ENCODE measurements at regions not wholly inside any gene's neighbourhood (a gene's known extent, or its start where the extent isn't known, plus 50 kb on each side); places are given as distances from the start of the nearest gene placed in this dataset.

DNA sequence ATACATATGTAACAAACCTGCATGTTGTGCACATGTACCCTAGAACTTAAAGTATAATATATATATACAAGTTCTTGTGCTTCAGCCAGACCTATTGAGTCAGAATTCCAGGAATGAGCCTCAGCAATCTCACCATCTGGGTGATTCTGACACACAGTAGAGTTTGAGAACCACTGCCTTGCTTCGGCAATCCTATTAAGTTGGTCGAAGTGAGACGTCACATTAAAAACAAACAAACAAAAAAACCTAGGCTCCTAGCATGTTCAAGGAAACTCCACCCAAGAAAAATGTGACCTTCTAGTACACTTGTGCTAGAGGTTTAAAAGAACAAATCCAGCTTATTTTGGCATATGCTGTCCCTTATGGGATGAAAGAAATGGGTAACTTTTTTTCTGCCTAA lies 115.8 kb downstream of the SINHCAF start:
- H3K36me3 ChIP-seq (ENCODE audit: control insufficient read depth, insufficient read depth, low read length): no peaks in the 10 kb centered on the region
- H3K27me3 ChIP-seq (ENCODE audit: control insufficient read depth, insufficient read depth, low read length): no peaks in the 10 kb centered on the region
- TF ChIP-seq, protein P1, sequence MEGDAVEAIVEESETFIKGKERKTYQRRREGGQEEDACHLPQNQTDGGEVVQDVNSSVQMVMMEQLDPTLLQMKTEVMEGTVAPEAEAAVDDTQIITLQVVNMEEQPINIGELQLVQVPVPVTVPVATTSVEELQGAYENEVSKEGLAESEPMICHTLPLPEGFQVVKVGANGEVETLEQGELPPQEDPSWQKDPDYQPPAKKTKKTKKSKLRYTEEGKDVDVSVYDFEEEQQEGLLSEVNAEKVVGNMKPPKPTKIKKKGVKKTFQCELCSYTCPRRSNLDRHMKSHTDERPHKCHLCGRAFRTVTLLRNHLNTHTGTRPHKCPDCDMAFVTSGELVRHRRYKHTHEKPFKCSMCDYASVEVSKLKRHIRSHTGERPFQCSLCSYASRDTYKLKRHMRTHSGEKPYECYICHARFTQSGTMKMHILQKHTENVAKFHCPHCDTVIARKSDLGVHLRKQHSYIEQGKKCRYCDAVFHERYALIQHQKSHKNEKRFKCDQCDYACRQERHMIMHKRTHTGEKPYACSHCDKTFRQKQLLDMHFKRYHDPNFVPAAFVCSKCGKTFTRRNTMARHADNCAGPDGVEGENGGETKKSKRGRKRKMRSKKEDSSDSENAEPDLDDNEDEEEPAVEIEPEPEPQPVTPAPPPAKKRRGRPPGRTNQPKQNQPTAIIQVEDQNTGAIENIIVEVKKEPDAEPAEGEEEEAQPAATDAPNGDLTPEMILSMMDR (IDR thresholded peaks at IDR 0.05; ENCODE audit: insufficient read depth, low read length, severe bottlenecking): no peak
- no peak for DNase-seq (ENCODE audit: low read depth)
- FAIRE-seq: no peak
- H3K4me3 ChIP-seq (ENCODE audit: low read depth, low read length): no peak overlapping the region

DNA sequence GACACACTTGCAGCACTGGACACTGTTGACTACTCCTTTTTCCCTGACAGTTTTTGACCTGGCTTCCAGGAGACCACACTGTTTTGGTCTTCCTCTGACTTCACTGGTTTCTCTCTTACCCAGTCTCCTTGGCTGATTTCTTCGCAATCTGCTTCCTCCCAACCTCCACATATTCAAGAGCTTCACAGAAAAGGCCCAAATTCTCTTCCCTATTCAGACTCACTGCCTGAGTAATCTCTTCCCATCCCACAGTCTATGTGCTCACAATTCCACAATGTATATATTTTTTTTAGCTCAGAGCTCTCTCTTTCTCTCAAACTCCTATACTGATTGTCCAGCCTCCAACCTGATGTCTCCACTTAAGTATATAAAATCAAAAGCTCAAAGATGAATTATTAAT lies 115.4 kb downstream of the SINHCAF start:
- Histone ChIP-seq H3K36me3 (ENCODE audit: control insufficient read depth, insufficient read depth, low read length) (no peaks in the 10 kb centered on the region), H3K4me3 (ENCODE audit: low read depth, low read length) (no peak overlapping the region), H3K27me3 (ENCODE audit: control insufficient read depth, insufficient read depth, low read length) (no peaks in the 10 kb centered on the region)
- TF ChIP-seq, protein P1 (IDR thresholded peaks at IDR 0.05; ENCODE audit: insufficient read depth, low read length, severe bottlenecking): no peak
- no peak for DNase-seq (ENCODE audit: low read depth)
- peak; percentile 28 for FAIRE-seq

DNA sequence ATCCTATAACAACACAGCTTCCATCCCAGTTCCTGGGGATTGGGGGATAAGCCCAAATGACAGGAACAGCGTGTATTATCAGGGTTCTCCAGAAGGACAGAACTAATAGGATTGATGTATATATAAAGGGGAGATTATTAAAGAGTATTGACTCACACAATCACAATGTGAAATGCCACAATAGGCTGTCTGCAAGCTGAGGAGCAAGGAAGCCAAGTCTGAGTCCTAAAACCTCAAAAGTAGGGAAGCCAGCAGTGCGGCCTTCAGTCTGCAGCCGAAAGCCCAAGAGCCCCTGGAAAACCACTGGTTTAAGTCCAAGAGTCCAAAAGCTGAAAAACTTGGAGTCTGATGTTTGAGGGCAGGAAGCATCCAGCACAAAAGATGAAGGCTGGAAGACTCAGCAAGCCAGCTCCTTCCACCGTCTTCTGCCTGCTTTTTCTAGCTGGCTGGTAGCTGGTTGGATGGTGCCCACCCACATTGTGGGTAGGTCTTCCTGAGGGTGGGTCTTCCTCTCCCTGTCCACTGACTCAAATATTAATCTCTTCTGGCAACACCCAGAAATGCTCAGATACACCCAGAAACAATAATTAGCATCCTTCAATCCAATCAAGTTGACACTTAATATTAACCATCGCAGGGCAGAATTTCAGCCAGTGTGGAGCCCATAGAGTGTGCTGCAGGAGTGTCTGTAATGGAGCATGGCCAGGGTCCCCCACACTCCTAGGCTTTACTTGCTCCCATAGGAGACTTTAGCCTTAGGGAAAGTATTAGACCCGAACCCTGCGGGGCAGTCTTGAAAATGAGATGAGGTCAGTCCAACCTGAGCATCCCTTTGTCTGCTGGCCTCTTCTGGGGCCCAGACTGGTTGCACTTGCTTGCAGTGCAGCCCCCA lies 111.1 kb downstream of the SINHCAF start:
- Histone ChIP-seq H3K4me3 (ENCODE audit: low read depth, low read length) (no peak overlapping the region), H3K27me3 (ENCODE audit: control insufficient read depth, insufficient read depth, low read length) (peaks cover 7% of the 10 kb centered on the region), H3K36me3 (ENCODE audit: control insufficient read depth, insufficient read depth, low read length) (no peaks in the 10 kb centered on the region)
- FAIRE-seq (no peak), DNase-seq (ENCODE audit: low read depth) (no peak)
- TF ChIP-seq, protein P1 (IDR thresholded peaks at IDR 0.05; ENCODE audit: insufficient read depth, low read length, severe bottlenecking): no peak

DNA sequence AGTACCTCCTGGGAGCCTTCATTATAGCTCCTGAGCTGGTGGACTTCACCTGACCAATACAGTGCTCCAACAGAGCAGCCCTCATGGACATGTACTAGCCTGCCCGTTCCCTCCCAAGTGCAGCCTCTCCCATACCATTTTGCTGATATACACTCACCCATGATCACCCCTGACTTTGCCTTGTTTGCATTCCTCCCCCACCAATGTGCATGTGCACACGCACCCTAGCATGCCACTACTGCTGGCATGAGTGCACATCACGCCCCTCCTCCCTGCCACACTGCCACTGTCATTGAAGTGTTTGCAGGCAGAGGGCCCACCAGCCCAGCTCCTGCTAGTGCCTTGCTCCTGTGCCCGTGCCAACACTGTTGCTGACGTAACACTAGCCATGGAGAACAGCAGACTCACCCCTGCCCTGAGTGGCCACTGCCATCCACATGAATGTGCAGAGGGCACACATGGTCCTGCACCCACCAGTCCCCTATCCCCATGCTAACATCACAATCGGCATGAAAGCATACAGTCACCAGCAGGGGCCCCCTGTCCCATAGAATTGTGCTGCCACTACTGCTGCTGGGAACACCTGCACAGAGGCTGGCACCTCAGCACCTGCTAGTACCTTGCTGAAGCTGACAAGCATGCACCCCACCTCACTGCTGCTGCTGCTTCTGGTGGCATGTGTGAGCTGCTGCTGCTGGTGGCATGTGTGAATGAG lies 110.3 kb downstream of the SINHCAF start:
- Histone ChIP-seq H3K4me3 (ENCODE audit: low read depth, low read length) (no peak overlapping the region), H3K27me3 (ENCODE audit: control insufficient read depth, insufficient read depth, low read length) (peaks cover 7% of the 10 kb centered on the region), H3K36me3 (ENCODE audit: control insufficient read depth, insufficient read depth, low read length) (no peaks in the 10 kb centered on the region)
- FAIRE-seq: peak; percentile 99
- peak; percentile 96 for DNase-seq (ENCODE audit: low read depth)
- TF ChIP-seq, protein P1 (IDR thresholded peaks at IDR 0.05; ENCODE audit: insufficient read depth, low read length, severe bottlenecking): no peak

DNA sequence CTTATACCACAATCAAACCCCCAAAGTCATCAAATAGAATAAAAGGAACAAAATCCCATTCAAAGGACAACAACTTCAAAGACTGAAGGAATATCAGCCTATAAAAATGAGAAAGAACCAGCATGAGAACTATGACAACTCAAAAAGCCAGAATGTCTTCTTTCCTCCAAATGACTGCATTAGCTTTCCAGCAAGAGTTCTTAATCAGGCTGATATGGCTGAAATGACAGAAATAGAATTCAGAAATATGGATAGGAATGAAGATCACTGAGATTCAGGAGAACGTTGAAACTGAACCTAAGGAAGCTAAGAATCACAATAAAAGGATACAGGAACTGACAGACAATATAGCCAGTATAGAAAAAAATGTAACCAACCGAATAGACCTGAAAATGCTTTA lies 109.5 kb downstream of the SINHCAF start:
- no peaks in the 10 kb centered on the region for H3K36me3 ChIP-seq (ENCODE audit: control insufficient read depth, insufficient read depth, low read length)
- FAIRE-seq (no peak), DNase-seq (ENCODE audit: low read depth) (no peak)
- H3K27me3 ChIP-seq (ENCODE audit: control insufficient read depth, insufficient read depth, low read length): peaks cover 7% of the 10 kb centered on the region
- H3K4me3 ChIP-seq (ENCODE audit: low read depth, low read length): no peak overlapping the region
- TF ChIP-seq, protein P1 (IDR thresholded peaks at IDR 0.05; ENCODE audit: insufficient read depth, low read length, severe bottlenecking): no peak

Measured in bronchial epithelial cell (primary cell).